ENCODE measurements at regions not wholly inside any gene's neighbourhood (a gene's known extent, or its start where the extent isn't known, plus 50 kb on each side); places are given as distances from the start of the nearest gene placed in this dataset.

DNA sequence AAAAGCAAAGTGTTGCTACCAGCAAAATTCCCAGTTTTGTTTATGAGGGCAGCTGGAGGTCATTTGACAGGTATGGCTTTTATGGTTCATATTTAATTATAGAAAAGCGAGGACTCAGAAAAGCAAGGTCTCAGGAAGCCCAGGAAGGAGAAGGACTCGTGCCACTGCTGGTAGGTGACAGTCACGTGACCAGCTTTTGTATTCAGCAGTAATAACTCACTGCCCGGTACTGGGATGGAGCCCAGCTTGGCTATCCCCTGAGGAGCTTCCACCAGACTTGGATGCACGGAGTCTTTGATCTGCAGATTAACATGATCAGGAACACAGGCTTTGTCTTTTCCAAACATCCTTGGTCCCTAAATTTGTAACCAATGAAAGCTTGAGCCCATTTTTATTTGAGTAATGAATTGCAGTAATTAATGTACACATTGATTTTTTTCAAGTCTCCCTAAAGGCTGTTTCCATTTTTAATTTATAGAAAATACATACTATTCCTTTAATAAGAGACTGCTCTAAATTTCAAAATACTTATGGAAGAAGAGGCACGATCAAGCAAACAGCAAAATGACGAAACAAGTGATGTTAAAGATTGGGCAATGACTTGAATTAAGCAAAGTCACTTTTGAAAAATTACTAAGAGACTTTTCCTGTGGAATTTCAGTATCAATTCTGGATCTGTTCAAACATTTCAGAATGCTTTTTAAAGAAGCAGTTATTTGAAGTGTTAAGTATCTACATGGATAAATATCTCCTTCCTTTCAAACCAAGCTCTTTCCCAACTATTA is 251.7 kb upstream of the HNRNPA3 start:
- no TSS peak for BruUV-seq (replicated peaks)
- POLR2A ChIA-PET (ENCODE audit: unreplicated experiment), result no interaction called here
- ATAC-seq, result no peak

DNA sequence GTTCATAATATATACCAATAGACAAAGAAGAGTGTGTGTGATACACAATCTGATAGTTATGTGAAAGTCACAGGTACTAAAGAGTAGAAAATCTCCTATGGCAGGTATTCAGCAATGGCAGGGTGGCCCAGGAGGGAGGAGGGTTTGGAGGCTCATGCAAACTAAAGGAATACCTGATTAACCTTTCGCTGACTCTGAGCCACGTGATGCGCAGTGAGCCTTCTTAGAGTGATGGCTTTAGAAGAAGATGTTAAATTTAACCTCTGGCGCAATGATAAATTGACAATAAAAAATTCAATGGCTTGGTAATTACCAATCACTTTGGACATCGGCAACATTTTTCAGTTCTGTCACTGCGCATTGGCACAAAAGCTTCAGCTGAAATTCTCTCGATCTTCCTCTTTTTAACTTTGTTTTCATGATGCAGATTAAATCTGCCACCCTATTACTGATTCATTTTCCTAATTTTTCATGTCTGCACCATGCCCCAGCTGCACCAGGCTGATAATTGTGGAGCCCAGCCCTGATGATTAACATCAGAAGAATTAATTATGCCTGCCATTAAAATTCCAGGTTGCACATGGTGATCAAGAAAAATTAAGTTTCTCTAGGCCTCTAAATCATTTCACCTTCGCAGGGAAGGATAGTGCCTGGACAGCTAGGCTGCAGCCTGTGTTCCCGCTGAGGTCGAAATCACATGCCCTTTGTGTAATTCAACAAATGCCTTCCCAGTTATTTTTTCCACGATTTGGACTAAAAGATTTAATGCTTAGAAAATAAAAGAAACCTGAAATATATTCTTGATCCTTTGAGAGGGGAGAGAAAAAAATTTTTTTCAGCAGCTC is 250.6 kb upstream of the HNRNPA3 start:
- H3K36me3 ChIP-seq (ENCODE audit: low read depth, low read length), result no peaks in the 10 kb centered on the region
- no peaks in the 10 kb centered on the region for H3K9me3 ChIP-seq (ENCODE audit: low read length)
- no peaks in the 10 kb centered on the region for H3K9me2 ChIP-seq (replicated peaks; ENCODE audit: low read length)
- DNase-seq, result no peak
- H3K4me2 ChIP-seq (ENCODE audit: low read length), result no peak overlapping the region
- no peak for ATAC-seq
- H3F3A ChIP-seq (ENCODE audit: low read length, unreplicated experiment), result no peaks in the 10 kb centered on the region
- intact Hi-C loops (cut with micrococcal nuclease), result no loop called here
- POLR2A ChIA-PET (ENCODE audit: unreplicated experiment), result no interaction called here
- peaks cover 80% of the 10 kb centered on the region for H3K27me3 ChIP-seq (ENCODE audit: low read length)
- CTCF ChIA-PET, result no interaction called here
- H3K4me1 ChIP-seq (ENCODE audit: insufficient read depth, low read length), result no peaks in the 10 kb centered on the region
- H3K9ac ChIP-seq (ENCODE audit: low read length), result no peak overlapping the region
- no peak overlapping the region for H3K4me3 ChIP-seq (ENCODE audit: low read length)
- no peaks in the 10 kb centered on the region for H3K79me2 ChIP-seq (ENCODE audit: low read length)
- TF ChIP-seq EZH2 (IDR thresholded peaks at IDR 0.05; ENCODE audit: low read length, unreplicated experiment) (no peak), EZH2phosphoT487 (IDR thresholded peaks at IDR 0.05; ENCODE audit: borderline replicate concordance, low read length) (no peak)
- TF ChIP-seq, protein P1, sequence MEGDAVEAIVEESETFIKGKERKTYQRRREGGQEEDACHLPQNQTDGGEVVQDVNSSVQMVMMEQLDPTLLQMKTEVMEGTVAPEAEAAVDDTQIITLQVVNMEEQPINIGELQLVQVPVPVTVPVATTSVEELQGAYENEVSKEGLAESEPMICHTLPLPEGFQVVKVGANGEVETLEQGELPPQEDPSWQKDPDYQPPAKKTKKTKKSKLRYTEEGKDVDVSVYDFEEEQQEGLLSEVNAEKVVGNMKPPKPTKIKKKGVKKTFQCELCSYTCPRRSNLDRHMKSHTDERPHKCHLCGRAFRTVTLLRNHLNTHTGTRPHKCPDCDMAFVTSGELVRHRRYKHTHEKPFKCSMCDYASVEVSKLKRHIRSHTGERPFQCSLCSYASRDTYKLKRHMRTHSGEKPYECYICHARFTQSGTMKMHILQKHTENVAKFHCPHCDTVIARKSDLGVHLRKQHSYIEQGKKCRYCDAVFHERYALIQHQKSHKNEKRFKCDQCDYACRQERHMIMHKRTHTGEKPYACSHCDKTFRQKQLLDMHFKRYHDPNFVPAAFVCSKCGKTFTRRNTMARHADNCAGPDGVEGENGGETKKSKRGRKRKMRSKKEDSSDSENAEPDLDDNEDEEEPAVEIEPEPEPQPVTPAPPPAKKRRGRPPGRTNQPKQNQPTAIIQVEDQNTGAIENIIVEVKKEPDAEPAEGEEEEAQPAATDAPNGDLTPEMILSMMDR (conservative IDR thresholded peaks at IDR 0.05; ENCODE audit: low read depth, low read length), result no peak
- H3K27ac ChIP-seq (ENCODE audit: low read length), result no peak overlapping the region
- H4K20me1 ChIP-seq (ENCODE audit: low read length), result no peaks in the 10 kb centered on the region
- no peak overlapping the region for H2AFZ ChIP-seq (ENCODE audit: low read length)
- no TSS peak for BruUV-seq (replicated peaks)

More for the DNA sequence above, 251.7 kb upstream of the HNRNPA3 start:
- DNase-seq, result no peak
- H3K9me3 ChIP-seq (ENCODE audit: low read length), result no peaks in the 10 kb centered on the region
- no peak overlapping the region for H3K4me2 ChIP-seq (ENCODE audit: low read length)
- no peak for TF ChIP-seq EZH2phosphoT487 (IDR thresholded peaks at IDR 0.05; ENCODE audit: borderline replicate concordance, low read length)
- TF ChIP-seq, protein P1 (conservative IDR thresholded peaks at IDR 0.05; ENCODE audit: low read depth, low read length), result no peak
- no peak for TF ChIP-seq EZH2 (IDR thresholded peaks at IDR 0.05; ENCODE audit: low read length, unreplicated experiment)
- no peaks in the 10 kb centered on the region for H3K4me1 ChIP-seq (ENCODE audit: insufficient read depth, low read length)
- H3K79me2 ChIP-seq (ENCODE audit: low read length), result no peaks in the 10 kb centered on the region
- CTCF ChIA-PET, result interaction anchor here (0.6 kb wide), 1 partner anchor 156 kb away, joined by 3 read pairs; no protein-coding TSS in a partner anchor
- H3K9ac ChIP-seq (ENCODE audit: low read length), result no peak overlapping the region
- H3K27ac ChIP-seq (ENCODE audit: low read length), result no peak overlapping the region
- intact Hi-C loops (cut with micrococcal nuclease), result no loop called here
- no peak overlapping the region for H3K4me3 ChIP-seq (ENCODE audit: low read length)
- H2AFZ ChIP-seq (ENCODE audit: low read length), result no peak overlapping the region
- no peaks in the 10 kb centered on the region for H3F3A ChIP-seq (ENCODE audit: low read length, unreplicated experiment)
- H3K36me3 ChIP-seq (ENCODE audit: low read depth, low read length), result no peaks in the 10 kb centered on the region
- H3K27me3 ChIP-seq (ENCODE audit: low read length), result peaks cover 85% of the 10 kb centered on the region
- H4K20me1 ChIP-seq (ENCODE audit: low read length), result no peaks in the 10 kb centered on the region
- no peaks in the 10 kb centered on the region for H3K9me2 ChIP-seq (replicated peaks; ENCODE audit: low read length)
